NCI-H2081 (cell line): ENCODE measurements at regions not wholly inside any gene's neighbourhood (a gene's known extent, or its start where the extent isn't known, plus 50 kb on each side); places are given as distances from the start of the nearest gene placed in this dataset.

Experiments
- DNase-seq, 2 experiments: peaks; one replicate each; lab custom pipeline; 2025; lab: John Stamatoyannopoulos, UW

DNA sequence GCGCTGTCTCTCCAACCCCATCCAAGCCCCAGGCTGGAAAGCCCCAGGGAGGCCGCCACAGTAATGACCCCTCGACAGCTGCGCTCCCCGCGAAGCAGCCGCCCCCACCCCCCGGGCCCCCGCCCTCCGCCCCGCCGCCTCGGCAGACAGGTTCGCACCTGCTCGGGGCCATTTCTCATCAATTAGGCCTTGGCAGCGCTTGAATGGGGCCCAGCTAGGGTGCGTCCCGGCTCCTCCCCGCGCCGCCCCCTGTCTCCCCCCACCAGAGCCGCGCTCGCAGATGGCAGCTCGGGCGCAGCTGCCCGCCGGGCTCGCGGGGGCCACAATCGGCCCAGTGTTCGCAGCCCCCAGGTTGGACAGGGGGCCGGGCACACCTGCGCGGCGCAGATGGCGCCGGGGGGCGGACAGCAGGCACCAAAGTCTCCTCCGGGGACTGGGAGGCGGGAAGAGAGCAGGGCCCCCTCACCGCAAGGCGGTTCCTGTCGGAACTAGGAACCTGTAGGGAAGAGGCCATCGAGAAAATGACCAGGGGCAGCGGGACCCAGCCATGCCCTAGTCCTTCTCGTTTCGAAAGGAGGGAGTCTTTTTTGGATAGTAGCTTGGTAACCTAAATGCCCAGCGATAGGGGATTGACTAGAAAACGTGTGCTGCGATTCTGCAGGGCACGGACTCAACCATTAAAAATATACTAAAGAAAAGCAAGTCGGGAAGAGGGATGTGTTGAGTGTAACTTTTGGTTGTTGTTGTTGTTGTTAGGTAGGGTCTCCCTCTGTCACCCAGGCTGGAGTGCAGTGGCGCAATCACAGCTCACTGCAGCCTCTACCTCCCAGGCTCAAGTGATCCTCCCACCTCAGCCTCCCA lies 83.2 kb upstream of the EYA2 start:
- peak; percentile 90 to 95 for DNase-seq

DNA sequence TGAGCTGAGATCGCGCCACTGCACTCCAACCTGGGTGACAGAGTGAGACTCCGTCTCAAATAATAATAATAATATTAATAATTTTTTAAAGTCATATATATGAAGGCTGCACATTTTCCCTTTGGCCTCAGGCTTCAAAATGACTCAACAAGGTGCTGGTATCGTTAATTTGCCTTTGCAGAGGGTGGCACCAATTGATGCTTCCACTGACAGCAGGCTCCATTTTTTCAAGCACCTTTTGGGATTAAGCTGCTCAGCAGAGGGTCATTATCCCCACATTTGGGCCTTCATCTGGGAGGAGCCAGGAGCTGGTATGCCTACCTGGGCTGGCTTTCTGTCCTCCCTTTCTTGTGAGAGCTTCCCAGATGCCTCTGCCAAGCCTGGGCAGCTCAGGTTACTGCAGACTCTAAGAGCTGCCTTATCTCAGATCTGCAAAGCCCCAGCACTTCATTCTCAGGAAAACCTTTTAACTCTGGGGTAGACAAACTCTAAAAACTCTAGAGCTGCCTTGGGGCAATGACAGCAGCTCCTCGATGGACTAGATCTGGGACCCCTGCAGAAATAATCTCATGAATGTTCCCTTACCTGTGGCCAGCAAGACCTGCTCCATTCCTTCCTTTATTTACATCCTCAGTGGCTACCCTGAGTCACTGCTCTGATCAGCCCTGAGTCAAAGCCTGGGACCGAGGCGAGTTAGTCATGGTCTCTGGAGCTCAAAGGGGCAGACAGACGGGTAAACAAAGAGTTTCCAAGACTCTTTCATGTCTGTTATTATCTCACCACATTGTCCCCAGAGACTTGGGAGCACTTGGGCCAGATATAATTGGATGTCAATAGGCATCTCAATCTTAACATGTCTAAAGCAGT lies 80.0 kb upstream of the EYA2 start:
- no peak for DNase-seq

DNA sequence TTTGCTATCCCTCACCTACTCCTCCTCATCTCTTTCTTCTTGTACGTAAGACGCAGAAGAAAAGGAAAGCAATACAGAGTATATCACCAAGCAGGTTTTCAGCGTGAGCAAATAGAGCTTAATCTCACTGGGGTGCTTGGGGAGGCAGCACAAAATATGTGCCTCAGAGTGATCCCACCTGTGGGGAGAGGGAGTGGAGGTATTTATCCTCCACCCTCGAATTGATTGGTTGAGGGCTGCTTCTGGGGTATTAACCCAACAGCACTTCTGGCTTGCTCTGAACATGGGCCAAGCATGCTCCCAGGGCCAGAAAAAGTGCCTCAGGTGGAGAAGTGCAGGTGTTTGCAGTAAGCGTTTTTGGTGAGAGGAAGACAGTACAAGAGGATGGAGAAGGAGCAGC lies 78.5 kb upstream of the EYA2 start:
- no peak for DNase-seq

DNA sequence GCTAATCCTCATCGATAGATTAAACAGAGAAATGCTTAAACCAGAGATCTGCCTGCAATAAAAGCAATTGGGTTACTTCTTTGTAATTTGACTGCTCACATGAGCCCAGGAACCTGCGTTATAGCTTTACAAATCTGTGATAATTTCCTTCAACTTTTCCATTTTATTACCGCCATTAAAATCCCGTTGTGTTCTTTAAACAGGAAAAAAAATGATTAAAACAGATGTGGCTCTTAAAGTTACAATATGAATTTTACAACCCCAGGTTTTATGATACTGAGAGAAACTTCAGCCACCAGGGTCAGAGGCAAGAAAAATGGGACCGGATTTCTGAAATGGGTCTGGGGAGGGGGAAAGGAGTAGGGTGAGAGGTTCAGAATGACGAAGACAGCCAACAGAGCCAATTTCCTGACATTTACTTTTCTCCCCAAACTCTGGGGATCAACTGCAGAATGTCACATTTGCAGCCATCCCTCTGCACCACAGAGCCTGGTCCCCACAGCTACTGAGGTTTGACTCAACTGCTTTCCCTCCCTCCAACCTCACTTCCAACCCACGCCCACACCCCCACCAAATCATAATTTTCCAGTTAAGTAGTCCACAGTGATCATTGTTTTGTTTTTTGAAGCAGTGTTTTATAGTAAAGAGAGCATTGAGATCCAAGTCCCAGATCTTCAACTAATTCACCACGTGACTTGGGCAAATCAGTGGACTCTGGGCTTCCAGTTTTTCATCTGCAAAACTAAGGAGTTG lies 77.6 kb upstream of the EYA2 start:
- DNase-seq: no peak

DNA sequence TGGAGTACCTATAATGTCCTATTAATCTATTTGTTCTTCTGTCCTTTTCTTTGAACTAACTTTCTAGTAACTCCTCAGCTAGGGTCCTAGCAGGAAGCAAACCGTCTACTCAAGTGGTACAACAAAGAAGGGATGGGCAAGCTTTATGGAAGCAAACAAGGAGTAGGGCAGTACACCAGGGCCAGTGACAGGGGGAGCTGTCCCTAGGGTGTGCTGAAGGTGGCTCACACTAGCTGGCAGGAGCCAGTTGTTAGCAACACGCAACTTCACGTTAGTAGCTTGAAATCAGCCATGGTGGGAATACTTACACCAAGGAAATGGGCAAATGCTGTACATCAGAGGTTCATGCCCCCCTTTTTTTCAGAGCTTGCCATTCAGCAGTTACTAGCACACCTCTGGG lies 74.0 kb upstream of the EYA2 start:
- peak in 1 of 2 experiments; percentile 25 for DNase-seq

DNA sequence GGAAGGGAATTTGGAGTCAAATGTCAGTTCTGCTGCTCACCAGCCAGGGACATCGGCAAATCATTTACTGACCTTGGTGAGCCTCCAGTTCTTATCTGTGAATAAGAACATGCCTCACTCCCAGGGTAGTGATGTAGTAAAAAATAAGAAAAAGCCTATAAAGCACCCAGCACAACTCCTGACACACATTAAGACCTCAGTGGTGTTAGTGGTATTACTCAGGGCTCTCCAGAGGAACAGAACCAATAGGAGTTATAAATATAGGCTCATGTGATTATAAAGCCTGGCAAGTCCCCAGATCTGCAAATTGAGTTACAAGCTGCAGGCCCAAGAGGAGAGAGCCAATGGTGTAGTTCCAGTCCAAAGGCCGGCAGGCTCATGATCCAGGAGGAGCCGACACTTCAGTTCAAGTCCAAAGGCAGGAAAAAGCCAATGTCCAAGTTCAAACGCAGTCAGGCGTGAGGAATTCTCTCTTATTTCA lies 71.3 kb upstream of the EYA2 start:
- no peak for DNase-seq

DNA sequence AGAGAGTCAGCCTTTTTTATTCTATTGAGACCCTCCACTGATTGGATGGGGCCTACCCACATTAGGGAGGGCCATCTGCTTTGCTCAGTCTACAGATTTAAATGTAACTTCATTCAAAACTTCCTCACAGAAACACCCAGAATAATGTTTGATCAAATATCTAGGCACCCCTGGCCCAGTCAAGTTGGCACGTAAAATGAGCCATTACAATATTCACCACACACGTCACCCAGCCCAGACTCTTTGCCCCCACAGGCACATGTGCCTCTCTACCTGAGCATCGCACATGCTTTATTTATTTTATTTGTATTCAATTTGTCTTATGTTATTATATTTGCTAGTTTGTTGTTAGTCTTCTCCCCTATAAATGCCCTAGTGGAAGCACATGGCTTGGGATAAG lies 70.9 kb upstream of the EYA2 start:
- no peak for DNase-seq

DNA sequence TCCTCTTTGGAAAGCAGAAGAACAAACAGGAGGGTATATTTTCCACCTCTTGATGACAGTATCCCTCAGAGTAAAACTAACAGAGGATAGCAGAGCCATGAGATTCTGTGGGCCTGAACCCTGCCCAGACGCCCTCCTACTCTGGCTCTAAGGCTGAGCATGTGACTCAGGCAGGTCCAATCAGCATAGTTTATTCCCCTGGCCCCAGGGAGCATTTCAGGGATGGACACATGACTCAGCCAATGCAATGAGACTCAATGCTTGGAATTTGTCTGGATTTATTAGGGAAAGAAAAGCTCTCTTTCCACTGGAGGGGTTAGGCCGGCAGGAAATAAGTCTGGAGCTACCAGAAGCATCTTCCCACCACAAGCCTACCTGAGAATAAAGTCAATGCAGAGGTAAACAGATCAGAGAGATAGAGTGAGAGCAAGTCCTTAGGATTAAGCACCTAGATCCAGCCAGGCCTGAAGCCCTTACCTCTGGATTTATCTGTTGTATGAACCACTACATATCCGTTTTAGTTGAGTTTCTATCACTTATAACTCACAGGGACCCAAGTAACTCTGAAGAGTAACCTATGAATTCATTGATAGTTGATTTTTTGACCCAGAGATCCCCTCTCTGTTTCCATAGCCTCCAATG lies 68.2 kb upstream of the EYA2 start:
- DNase-seq: no peak

DNA sequence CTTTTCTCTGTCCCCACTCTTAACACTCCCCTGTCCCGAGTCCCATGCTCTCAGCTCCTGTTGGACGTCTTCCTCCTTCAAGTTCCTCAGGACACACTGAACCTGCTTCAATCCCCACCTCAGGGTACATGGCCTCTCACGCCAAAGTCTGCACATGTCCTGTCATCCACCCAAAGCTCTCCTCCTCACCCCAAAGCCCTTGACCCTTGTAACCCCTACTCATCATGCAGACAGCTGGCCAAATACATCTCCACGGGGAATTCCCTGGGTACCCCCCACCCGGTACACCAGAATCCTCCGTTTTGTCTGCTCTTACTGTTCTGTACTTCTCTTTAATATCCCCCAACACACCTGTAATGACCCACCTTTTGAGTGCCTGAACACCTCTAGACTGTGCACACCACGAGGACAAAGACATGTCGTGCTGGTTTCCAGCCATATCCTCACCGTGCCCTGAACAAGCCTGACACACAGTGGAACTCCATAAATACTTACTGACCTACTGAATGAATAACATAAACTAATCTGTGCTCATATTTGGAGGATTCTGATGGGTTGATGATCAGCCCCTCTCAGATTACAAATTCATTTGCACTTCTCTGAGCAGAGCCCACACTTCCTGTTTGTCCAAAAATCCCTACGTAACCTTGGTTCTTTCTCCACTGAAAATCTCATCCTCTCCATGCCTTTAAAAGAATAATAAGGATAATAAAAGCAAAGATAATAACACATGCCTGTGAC lies 66.8 kb upstream of the EYA2 start:
- no peak for DNase-seq

DNA sequence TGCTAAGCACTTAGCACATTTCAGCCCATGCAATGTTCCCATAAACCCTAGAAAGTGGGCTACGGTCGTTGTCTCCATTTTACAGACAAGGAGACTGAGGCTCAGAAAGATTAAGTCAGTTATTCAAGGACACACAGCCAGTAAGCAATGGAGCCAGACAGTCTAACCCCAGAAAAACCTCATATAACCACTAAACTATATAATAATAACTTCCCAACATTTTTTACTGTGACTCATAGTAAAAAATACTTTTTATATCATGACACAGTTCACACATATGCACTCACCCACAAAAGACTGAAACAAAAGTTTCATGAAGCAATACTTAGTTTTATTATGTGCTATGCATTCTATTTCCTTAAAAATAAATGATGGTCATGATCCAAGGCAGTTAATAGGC lies 66.2 kb upstream of the EYA2 start:
- DNase-seq: no peak

DNA sequence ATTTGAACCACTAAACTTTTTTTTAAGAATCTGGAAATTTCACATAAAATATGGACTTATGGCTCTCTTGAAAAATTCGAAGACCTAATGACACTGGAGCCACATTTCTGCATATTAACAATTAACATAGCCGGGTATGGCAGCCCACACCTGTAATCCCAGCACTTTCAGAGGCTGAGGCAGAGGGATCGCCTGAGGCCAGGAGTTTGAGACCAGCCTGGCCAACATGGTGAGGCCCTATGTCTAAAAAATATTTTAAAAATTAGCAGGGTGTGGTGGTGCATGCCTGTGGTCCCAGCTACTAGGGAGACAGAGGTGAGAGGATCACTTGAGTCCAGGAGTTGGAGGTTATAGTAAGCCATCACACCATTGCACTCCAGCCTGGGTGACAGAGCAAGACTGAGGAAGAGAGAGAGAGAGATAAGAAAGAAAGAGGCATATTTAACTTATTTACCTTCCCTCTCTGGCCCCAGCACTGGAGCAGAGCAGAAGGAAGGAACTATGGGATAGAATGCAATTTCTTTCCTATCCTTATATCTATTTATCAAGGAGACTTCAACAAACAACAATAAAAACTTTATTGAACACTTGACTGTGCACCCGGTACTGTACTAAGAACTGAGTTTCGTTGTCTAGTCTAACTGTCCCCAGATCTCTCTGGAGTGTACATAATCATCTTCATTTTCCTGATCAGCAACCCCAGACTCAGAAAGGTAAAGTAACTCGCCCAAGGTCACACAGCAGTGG lies 63.6 kb upstream of the EYA2 start:
- no peak for DNase-seq

DNA sequence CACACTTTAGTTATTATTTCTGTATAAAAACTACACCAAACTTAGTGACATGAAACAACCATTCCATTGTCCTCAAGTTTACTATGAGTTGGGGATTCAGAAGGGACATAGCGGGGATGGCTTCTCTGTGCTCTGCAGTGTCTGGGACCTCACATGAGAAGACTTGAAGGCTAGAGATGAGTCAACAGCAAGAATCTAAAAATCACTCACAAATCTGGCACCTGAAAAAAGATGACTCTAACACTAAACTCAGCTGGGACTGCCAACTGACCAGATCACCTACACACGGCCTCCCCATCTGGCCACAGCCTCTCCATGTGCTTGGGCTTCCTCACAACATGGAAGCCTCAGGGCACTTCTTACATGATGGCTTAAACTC lies 63.0 kb upstream of the EYA2 start:
- DNase-seq: no peak

DNA sequence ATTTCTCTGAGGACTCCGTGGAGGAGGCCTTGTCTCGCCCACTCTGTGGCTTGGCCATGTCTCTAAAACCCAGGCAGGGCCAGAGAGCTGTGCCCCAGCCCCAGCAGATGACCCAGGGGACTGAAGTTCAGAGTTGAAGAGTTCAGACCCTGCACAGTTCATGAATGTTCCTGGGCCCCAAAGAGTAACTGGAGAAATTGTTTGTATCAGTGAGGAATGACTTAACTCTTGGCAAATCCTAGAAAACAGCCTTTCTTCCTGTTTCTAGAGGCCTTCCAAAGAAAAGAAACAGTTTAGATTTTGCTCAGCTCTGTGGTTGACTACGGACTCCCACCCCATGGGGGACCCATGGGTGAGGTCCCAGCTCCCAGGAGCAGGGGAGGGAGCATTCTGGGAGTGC lies 62.1 kb upstream of the EYA2 start:
- no peak for DNase-seq

DNA sequence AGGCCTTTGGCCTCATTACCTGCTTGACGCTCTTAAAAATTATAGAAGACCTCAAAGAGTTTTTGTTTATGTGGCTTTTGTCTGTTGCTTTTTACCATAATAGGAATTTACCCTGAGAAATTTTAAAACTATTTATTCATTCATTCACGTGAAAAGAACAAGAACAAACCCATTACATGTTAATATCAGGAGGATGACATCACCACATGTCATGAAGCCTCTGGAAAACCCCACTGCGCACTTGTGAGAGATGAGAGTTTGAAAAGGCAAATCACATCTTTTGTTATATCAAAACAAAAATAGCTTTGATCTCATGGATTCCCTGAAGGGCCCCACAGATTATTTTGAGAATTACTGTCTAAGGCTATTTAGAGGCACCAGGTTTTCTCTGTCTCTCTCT lies 61.3 kb upstream of the EYA2 start:
- no peak for DNase-seq

DNA sequence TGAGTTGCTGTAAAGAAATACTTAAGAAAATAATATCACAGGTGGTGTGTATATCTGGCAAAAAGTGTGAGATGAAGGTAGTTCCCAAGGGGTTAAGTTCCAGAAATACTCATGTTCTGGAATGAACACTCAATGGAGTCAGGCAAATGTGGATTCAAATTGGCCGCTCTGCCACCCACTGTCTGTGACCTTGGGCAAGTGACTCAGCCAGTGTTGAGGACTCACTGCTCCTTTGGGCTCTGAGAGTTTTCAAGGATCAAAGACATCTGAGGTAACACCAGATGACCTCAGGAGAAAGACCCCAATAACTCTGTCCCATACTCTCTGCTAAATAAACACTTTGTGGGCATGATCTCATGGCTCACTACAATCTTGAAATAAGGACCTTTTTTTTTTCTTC lies 59.2 kb upstream of the EYA2 start:
- DNase-seq: no peak

DNA sequence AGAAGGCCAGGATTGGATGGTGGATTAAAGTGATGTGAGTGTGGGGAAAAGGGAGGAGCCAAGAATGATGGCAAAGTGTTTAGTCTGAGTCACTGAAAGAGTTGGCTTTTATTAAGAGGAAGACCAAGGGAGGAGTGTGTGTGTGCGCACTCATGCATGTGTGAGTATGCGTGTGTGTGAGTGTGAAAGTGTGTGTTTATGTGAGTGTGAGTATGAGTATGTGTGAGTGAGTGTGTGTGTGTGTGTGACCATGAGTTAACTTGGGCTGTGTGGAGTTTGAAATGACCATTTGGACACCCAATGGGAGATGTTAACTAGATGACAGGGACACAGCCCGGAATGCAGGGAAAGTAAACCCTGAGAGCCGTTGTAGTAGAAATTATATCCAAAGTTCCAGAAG lies 57.6 kb upstream of the EYA2 start:
- DNase-seq: no peak

DNA sequence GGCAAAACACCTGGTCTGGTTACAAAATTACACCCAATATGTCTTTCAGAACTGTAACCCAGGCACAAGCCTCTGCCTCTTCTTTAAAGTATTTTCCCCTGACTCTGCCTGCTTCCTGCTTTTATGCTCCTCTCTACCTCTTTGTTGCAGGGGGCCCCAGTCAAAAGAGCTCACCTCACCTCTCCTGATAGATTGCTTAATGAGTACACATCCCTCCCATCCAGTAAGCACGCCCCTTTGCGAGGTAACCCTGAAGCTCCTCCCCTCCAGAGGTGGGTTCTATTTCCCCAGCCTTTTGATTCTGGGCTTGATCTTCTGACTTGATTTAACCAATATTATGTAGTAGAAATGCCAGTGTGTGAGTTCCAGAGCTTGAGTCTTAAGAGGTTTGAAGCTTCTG lies 56.6 kb upstream of the EYA2 start:
- peak in 1 of 2 experiments; percentile 4 for DNase-seq

DNA sequence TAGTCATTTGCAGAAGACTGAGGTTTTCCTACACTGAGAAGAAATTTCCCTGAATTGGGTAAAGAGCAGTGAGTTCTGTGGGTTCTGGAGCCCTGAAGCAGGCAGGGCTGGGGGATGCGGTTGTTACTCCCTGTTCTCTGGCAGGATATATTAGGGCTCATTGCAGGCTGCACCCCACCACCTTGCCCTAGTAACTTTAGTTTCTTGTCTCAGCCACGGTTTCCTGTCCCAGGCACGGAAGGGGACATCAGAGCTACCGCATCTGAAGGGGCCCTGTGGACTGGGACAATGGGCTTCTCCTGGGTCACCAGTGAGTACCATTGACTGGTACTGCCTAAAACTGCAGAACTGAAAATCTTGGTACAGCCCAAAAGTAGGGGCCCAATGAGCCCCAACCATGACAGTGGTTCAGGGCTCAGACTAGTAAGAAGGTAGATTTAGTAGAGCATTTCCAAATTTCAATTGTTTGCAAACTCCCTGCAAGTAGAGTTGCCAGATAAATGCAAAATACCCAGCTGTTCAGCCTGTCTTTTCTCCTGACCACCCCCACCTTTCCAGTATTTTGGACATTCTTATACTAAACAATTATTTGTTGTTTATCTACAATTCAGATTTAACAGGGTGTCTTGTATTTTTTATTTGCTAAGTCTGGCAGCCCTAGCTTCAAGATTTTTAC lies 54.5 kb upstream of the EYA2 start:
- DNase-seq: no peak
